ENCODE measurements at regions not wholly inside any gene's neighbourhood (a gene's known extent, or its start where the extent isn't known, plus 50 kb on each side); places are given as distances from the start of the nearest gene placed in this dataset.
"Not testable (repeated sequence)": the region's sequence is repeated elsewhere in the genome, so short reads cannot be mapped to it uniquely, and the experiment has no call there.

- TF ChIP-seq GATA1 (IDR thresholded peaks at IDR 0.05; ENCODE audit: low read depth, low read length) (no peak), POLR2A (IDR thresholded peaks at IDR 0.05; ENCODE audit: low read length) (no peak)
- no peak for DNase-seq
Measured at GRCh38 chr16:58913456-58913855, 179.3 kb upstream of the GOT2 start.

DNA sequence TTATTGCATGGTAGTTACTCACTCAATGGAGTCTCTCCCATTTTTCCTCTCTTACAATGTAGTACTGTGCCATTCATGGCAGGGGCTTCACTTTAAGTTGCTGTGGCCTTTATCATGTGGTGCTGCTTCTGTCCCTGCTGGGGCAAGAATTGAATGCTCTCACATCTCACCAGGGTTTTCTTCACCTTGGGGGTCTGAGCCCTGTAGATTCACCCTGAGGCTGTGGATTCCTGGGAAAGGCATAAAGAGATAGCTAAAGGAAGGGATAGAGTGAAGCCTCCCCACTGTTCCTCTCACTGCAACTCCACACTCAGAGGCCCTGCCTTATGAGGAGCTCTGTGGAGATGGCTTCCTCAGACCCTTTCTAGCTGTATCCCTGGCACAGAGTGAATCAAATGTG, 178.5 kb upstream of the GOT2 start:
- no peak for DNase-seq
- no peak for TF ChIP-seq POLR2A (IDR thresholded peaks at IDR 0.05; ENCODE audit: low read length)
- TF ChIP-seq GATA1 (IDR thresholded peaks at IDR 0.05; ENCODE audit: low read depth, low read length), result no peak

DNA sequence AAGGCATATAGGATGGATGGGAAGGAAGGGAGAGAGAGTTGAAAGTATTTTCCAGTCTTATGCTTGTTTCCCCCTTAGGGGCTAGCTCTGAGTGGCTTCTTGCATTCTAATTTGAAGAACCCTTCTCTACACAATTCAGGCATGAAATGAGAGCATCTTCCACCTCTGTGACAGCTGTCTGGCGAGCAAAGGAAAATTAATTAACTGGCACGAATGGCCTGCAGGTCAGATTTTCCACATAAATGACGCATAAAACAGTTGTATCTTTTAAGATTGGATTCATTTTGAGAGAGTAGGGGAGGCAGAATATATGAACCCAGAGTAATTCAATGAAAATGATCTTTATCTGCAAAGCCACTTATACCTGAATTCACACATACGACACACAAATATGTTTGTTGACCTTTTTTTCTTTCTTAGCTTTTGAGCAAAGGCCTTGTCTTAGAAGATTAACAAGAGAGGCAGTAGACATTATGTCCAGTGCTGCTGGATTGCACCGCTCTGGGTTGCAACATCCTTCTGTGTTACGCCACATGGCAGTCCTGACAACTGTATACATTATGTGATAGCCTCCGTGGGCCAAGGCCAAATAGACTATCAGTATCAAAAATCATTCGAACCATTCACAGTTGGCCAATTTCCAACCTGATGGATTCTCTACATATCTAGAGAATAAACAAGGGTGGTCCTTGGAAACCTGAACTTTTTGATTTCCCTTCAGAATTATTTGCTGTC, 173.0 kb upstream of the GOT2 start:
- no peak for DNase-seq
- TF ChIP-seq GATA1 (IDR thresholded peaks at IDR 0.05; ENCODE audit: low read depth, low read length) (no peak), POLR2A (IDR thresholded peaks at IDR 0.05; ENCODE audit: low read length) (no peak)

DNA sequence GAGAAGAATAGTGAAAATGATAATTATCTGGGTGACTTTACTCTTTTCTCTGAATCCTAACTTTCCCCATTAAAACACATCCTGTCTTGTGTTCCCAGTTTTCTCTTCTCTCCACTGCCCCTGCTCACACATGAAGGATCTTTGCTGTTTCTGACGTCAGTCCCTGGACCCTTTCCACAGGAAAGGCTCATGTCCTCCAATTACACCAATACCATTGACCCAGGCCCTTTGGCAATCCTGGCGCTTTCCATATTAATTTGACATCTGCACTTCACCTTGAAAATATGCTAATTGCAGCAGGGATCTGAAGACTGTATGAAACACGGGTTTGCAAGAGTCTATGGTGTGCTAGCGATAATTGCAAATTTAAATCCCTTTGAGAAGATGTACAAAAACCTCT, 170.2 kb upstream of the GOT2 start:
- no peak for TF ChIP-seq GATA1 (IDR thresholded peaks at IDR 0.05; ENCODE audit: low read depth, low read length)
- TF ChIP-seq POLR2A (IDR thresholded peaks at IDR 0.05; ENCODE audit: low read length), result no peak
- no peak for DNase-seq

DNA sequence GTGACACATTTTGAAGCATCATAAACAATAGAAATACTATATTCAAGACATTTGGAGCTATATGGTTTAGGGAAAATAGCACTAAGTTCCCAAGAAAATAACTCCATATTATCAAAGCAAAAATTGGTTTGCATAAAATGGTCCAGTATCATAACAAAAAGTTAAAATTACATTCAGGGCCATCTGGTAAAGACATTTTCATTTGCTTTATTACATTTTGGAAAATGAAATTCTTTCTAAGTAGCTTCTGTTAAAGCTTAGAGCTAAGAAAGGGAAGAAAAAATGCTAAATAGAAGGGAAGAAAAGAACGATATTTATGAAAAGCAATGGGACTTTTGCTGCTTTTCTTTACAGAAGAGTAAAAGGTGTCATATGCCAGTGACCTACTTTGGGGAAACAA, 155.4 kb upstream of the GOT2 start:
- TF ChIP-seq POLR2A (IDR thresholded peaks at IDR 0.05; ENCODE audit: low read length) (no peak), GATA1 (IDR thresholded peaks at IDR 0.05; ENCODE audit: low read depth, low read length) (no peak)
- no peak for DNase-seq

GRCh38 chr16:58885528-58886170, 151.5 kb upstream of the GOT2 start:
- DNase-seq, result no peak
- TF ChIP-seq POLR2A (IDR thresholded peaks at IDR 0.05; ENCODE audit: low read length), result no peak
- TF ChIP-seq GATA1 (IDR thresholded peaks at IDR 0.05; ENCODE audit: low read depth, low read length), result no peak

DNA sequence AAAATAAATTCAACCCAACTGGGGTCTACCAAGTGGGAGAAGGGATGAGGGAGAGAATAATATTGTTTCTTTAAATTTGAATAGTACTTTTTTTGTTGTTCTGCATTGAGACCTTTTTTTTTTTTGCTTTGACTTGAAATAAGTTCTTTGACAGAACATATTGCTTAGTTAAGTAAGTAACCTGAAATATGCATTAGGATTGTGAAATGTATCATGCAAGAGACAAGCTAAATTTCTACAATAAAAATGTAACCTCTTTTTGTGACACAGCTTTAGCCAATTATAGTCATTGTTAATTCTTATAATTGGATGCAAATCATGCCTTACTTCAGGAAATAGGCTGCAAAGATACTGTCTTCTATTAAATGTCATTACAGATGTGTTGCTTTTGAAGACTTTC, 150.0 kb upstream of the GOT2 start:
- no peak for DNase-seq
- no peak for TF ChIP-seq GATA1 (IDR thresholded peaks at IDR 0.05; ENCODE audit: low read depth, low read length)
- no peak for TF ChIP-seq POLR2A (IDR thresholded peaks at IDR 0.05; ENCODE audit: low read length)

GRCh38 chr16:58883131-58883530, 149.0 kb upstream of the GOT2 start:
- TF ChIP-seq GATA1 (IDR thresholded peaks at IDR 0.05; ENCODE audit: low read depth, low read length), result no peak
- no peak for TF ChIP-seq POLR2A (IDR thresholded peaks at IDR 0.05; ENCODE audit: low read length)
- DNase-seq, result no peak

DNA sequence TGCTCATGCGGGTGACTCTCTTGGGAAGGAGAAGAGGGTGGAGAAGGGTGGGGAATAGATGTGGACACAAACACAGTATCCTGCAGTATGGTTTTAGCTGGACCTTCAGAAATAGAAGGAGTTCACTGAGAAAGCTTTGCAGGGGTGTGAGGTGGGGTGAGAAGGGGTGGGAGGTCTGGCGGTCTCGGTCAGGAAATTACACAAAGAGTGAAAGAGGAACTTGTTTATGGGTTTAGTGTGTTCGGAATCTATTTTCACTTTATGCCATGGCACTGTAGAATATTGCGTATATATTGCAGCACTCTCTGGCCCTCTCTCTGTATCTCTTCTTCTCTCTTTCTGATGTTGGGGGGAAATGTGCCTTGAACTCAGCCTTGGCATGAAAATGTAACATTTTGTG, 148.2 kb upstream of the GOT2 start:
- no peak for TF ChIP-seq GATA1 (IDR thresholded peaks at IDR 0.05; ENCODE audit: low read depth, low read length)
- no peak for TF ChIP-seq POLR2A (IDR thresholded peaks at IDR 0.05; ENCODE audit: low read length)
- DNase-seq, result no peak

GRCh38 chr16:58878641-58879040, 144.5 kb upstream of the GOT2 start:
- DNase-seq, result not testable (repeated sequence)

DNA sequence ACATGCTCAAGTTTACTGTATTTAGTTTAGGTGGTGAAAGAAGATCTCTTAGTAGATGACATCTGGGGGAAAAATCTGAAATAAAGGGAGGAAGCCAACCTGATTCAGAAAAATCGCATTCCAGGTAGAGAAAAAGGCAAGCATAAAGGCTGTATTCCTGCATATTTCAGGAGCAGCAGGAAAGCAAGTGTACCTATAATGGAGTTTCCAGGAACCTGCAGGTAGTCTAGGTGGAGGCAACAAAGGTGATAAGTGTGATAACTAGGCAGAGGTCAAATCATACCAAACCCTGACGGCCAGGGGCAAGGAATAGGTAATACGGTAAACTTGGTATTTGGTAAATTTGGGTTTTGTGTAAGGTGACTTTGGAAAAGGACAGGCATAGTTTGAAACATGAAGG, 132.8 kb upstream of the GOT2 start:
- TF ChIP-seq GATA1 (IDR thresholded peaks at IDR 0.05; ENCODE audit: low read depth, low read length) (no peak), POLR2A (IDR thresholded peaks at IDR 0.05; ENCODE audit: low read length) (no peak)
- no peak for DNase-seq

DNA sequence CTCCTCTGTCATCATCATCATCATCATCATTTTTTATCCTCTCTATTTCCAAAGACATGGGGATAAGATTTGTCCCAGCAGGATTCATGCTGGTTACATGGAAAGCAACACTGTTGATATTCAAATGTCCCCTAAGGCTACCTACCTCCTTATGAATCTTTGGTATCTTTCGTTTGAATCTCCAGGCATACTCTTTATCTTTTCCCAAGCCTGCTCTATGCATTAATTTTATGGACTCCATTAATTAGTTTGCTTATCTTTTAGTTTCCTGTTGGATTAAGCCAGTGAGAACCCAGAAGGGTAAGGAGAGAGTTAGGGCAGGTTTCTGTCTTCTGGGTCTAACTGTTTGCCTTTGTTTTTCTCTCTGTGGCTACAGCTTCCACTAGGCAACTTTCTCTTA, 129.6 kb upstream of the GOT2 start:
- TF ChIP-seq POLR2A (IDR thresholded peaks at IDR 0.05; ENCODE audit: low read length), result no peak
- TF ChIP-seq GATA1 (IDR thresholded peaks at IDR 0.05; ENCODE audit: low read depth, low read length), result no peak
- no peak for DNase-seq

DNA sequence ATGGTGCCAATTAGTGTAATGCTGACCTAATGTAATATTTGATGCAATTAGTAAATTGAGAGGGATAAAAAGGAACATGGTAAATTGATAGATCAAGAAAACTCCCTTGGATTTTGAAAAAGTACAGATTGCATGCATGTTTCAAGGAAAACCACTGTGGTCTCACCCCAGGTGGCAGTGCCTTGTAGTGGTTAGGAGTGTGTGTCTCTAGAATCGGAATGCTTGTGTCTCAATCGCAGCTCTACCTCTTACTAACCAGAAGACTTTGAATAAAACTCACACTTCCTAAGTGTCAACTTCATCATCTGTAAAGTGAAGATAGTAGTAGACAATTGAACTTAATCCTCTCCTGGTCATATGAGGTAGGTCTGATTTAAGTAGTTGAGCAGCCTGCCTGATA, 128.9 kb upstream of the GOT2 start:
- no peak for TF ChIP-seq POLR2A (IDR thresholded peaks at IDR 0.05; ENCODE audit: low read length)
- TF ChIP-seq GATA1 (IDR thresholded peaks at IDR 0.05; ENCODE audit: low read depth, low read length), result no peak
- DNase-seq, result no peak

- TF ChIP-seq POLR2A (IDR thresholded peaks at IDR 0.05; ENCODE audit: low read length) (no peak), GATA1 (IDR thresholded peaks at IDR 0.05; ENCODE audit: low read depth, low read length) (no peak)
- DNase-seq, result no peak
Measured at GRCh38 chr16:58862334-58863021, 128.4 kb upstream of the GOT2 start.
